ENCODE measurements at regions not wholly inside any gene's neighbourhood (a gene's known extent, or its start where the extent isn't known, plus 50 kb on each side); places are given as distances from the start of the nearest gene placed in this dataset.

- TF ChIP-seq, protein P1, sequence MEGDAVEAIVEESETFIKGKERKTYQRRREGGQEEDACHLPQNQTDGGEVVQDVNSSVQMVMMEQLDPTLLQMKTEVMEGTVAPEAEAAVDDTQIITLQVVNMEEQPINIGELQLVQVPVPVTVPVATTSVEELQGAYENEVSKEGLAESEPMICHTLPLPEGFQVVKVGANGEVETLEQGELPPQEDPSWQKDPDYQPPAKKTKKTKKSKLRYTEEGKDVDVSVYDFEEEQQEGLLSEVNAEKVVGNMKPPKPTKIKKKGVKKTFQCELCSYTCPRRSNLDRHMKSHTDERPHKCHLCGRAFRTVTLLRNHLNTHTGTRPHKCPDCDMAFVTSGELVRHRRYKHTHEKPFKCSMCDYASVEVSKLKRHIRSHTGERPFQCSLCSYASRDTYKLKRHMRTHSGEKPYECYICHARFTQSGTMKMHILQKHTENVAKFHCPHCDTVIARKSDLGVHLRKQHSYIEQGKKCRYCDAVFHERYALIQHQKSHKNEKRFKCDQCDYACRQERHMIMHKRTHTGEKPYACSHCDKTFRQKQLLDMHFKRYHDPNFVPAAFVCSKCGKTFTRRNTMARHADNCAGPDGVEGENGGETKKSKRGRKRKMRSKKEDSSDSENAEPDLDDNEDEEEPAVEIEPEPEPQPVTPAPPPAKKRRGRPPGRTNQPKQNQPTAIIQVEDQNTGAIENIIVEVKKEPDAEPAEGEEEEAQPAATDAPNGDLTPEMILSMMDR (conservative IDR thresholded peaks at IDR 0.05): no peak
- no peak for TF ChIP-seq EZH2 (IDR thresholded peaks at IDR 0.05; ENCODE audit: low read depth)
Observed at GRCh38 chr4:86543560-86544309, 50.4 kb upstream of the PTPN13 start.
